Brain microvascular endothelial cell (primary cell): ENCODE measurements at regions not wholly inside any gene's neighbourhood (a gene's known extent, or its start where the extent isn't known, plus 50 kb on each side); places are given as distances from the start of the nearest gene placed in this dataset.

Experiments used
- DNase-seq: peaks from one replicate; pipeline ENCODE4 v3.0.0-alpha.2; 2020
- H3K27ac ChIP-seq: fragments of 250-450 bp; sonication (Bioruptor Pico); 2 replicates; pipeline ENCODE4 v1.5.1; 2020; ENCODE audit warnings: mild to moderate bottlenecking, moderate library complexity
- H3K27me3 ChIP-seq: fragments of 250-450 bp; sonication (Bioruptor Pico); replicated peaks from 2 replicates; pipeline ENCODE4 v1.5.1; 2020; ENCODE audit warnings: mild to moderate bottlenecking
- H3K36me3 ChIP-seq: fragments of 250-450 bp; sonication (Bioruptor Pico); replicated peaks from 2 replicates; pipeline ENCODE4 v1.5.1; 2020; ENCODE audit warnings: mild to moderate bottlenecking
- H3K4me3 ChIP-seq: 2 replicates; pipeline ENCODE4 v1.5.1; 2011; ENCODE audit warnings: low read depth, mild to moderate bottlenecking, control low read depth, low read length, moderate library complexity
- in situ Hi-C: cut with HindIII; loops from 2 replicates; pipeline ENCODE4 v1.10.0; 2017; ENCODE audit warnings: low sequenced_read_pairs, low pct_ligation_motif_present
- TF ChIP-seq, protein P1 (sequence below): IDR thresholded peaks from 2 replicates; pipeline ENCODE4 v1.5.1; 2011; ENCODE audit warnings: low read depth, mild to moderate bottlenecking, moderate library complexity, low read length, control low read depth, inconsistent platforms; ENCODE audit errors: missing control alignments

DNA sequence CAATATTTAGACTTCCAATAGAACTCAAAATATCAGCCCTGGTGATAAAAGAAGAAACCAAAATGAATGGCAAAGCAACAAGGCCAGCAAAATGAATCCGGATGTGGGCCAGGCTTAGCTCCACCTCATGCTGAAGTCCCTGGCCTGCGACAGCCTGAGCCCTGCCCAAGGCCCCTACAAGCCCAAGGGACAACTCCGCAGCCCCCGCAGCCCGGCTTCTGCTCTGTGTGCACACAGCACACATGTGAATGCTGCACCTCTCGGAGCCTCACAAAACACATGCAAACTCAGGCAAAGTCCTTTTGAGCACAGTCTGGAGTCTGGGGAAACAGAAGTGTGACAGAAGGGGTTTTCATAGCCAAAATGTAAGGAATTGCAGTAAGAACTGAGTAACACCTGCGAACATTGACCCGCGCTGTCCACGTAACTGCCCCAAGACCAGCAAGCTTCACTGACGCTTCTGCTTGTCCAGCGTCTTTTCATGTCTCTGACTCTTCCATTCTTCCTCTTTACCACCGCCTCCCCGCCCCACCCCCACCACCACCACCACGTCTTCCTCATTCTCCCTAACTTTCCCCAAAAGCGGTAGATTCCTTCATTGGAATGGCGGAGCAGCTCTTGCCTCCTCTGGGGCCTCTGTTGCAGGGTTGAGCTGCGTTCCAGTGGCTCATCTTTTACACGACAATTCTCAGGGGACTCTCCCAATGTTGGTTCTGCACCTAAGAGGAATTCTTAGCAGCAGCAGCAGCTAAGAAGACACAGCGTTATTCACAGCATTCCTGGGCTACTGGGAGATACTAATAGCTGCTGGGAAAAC lies 136.4 kb upstream of the COPS8 start:
- in situ Hi-C loops: no loop called here
- TF ChIP-seq, protein P1, sequence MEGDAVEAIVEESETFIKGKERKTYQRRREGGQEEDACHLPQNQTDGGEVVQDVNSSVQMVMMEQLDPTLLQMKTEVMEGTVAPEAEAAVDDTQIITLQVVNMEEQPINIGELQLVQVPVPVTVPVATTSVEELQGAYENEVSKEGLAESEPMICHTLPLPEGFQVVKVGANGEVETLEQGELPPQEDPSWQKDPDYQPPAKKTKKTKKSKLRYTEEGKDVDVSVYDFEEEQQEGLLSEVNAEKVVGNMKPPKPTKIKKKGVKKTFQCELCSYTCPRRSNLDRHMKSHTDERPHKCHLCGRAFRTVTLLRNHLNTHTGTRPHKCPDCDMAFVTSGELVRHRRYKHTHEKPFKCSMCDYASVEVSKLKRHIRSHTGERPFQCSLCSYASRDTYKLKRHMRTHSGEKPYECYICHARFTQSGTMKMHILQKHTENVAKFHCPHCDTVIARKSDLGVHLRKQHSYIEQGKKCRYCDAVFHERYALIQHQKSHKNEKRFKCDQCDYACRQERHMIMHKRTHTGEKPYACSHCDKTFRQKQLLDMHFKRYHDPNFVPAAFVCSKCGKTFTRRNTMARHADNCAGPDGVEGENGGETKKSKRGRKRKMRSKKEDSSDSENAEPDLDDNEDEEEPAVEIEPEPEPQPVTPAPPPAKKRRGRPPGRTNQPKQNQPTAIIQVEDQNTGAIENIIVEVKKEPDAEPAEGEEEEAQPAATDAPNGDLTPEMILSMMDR: no peak
- Histone ChIP-seq H3K36me3 (no peaks in the 10 kb centered on the region), H3K4me3 (no peak overlapping the region), H3K27me3 (no peaks in the 10 kb centered on the region), H3K27ac (no peak overlapping the region)
- no peak for DNase-seq

DNA sequence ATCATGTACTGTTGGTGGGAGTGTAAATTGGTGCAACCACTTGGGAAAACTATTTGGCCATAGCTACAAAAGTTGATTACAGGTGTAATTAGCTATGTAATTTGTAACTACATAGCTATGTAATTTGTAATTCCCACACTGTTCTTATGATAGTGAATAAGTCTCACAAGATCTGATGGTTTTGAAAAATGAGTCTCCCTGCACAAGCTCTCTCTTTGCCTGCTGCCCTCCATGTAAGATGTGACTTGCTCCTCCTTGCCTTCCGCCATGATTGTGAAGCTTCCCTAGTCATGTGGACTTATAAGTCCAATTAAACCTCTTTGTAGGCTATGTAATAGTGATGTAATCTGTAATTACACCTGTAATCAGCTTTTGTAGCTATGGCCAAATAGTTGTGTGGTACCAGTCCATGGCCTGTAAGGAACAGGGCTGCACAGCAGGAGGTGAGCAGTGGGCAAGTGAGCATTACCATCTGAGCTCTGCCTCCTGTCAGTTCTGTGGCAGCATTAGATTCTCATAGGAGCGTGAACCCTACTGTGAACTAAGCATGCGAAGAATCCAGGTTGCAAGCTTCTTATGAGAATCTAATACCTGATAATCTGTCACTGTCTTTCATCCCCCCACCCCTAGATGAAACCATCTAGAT lies 133.7 kb upstream of the COPS8 start:
- DNase-seq: no peak
- Histone ChIP-seq H3K4me3 (no peak overlapping the region), H3K27me3 (no peaks in the 10 kb centered on the region), H3K36me3 (no peaks in the 10 kb centered on the region), H3K27ac (no peak overlapping the region)
- in situ Hi-C loops: no loop called here
- TF ChIP-seq, protein P1: no peak

DNA sequence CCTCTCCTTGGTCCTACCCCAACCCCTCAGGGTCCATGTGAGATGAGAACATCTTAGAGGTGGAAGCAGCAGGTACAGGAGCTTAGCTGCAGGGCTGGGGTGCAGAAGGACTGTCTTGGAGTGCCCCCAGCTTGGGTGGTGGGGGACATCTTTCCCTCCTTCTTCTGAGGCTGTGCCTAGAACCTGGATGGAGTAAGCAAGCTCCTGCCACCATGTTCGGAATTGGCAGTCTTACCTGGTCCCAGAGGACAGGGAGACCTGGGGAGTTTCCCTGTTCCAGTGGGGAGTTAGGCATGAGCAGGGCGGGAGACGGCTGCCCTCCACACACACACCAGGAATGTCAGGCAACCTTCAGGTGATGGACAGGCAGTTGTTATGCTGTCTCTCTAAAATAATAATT lies 131.0 kb upstream of the COPS8 start:
- DNase-seq: no peak
- Histone ChIP-seq H3K4me3 (no peak overlapping the region), H3K27ac (no peak overlapping the region), H3K27me3 (no peaks in the 10 kb centered on the region), H3K36me3 (no peaks in the 10 kb centered on the region)
- TF ChIP-seq, protein P1: no peak
- in situ Hi-C loops: no loop called here

DNA sequence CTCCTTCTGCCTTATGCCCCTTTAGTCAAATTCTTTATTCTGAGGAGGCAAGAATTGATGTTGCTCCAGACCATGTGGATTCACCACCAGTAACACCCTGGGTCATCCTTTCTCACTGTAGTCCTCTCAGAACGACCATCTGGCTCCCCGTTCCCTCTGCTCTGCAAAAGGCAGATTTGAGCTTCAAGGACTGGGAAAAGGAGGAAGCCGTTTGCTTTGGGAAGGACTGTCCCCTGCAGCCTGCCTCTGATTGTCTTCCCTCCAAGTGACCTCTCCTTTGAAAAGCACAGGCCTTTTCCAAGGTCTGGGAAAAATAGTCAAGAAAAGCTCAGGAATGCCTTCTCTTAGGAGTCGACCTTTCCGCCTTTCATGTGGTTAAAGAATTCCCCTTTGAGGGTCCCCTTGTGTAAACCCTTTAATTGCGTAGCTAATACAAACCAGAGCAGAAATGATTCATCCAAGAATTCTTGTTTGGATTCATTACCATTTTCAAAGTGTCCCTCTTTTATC lies 130.1 kb upstream of the COPS8 start:
- Histone ChIP-seq H3K27ac (no peak overlapping the region), H3K36me3 (no peaks in the 10 kb centered on the region), H3K27me3 (no peaks in the 10 kb centered on the region), H3K4me3 (no peak overlapping the region)
- DNase-seq: no peak
- in situ Hi-C loops: no loop called here
- TF ChIP-seq, protein P1: no peak

DNA sequence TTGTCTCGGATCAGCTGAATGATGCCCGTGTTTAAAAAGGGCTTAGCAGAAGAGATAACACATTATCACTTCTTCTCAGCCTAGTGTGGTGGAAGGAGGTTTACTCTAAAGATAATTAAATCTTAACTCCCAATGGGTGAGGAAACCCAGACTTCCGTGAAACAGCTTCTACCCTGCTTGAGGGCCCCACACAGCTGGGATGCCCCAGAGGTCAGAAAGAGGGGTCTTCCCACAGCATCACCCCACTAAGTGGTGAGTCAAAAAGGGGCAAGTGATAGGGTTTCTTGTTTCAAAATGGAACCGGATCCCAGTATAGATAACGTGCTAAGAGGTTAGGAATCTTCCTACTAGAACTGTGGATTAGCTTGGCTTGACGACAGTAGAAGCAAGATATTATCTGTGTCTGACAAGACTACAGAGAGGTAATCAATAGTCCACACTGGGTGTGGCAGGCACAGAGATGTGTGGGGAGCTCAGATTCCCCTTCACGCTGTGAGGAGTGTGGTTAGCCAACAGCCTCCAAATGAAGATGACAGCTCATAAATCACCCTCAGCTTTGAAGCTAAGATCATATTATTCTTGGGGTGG lies 129.6 kb upstream of the COPS8 start:
- no peaks in the 10 kb centered on the region for H3K36me3 ChIP-seq
- TF ChIP-seq, protein P1: no peak
- H3K27ac ChIP-seq: no peak overlapping the region
- no peaks in the 10 kb centered on the region for H3K27me3 ChIP-seq
- in situ Hi-C loops: no loop called here
- no peak for DNase-seq
- H3K4me3 ChIP-seq: no peak overlapping the region
